Mononuclear cell (primary cell): ENCODE measurements at regions not wholly inside any gene's neighbourhood (a gene's known extent, or its start where the extent isn't known, plus 50 kb on each side); places are given as distances from the start of the nearest gene placed in this dataset.
"Not testable (repeated sequence)": the region's sequence is repeated elsewhere in the genome, so short reads cannot be mapped to it uniquely, and the experiment has no call there.

ENCODE experiments used
- H3K27me3 ChIP-seq: 2 replicates; pipeline ENCODE4 v1.6.0; 2011; ENCODE audit warnings: low read length, control low read depth; ENCODE audit not compliant: insufficient read depth
- H3K4me1 ChIP-seq: 2 replicates; pipeline ENCODE4 v1.5.1; 2011; ENCODE audit warnings: mild to moderate bottlenecking, low read length, control low read depth; ENCODE audit not compliant: insufficient read depth
- H3K4me3 ChIP-seq: 2 replicates; pipeline ENCODE4 v1.5.1; 2011; ENCODE audit warnings: mild to moderate bottlenecking, low read length, moderate library complexity
- H3K9me3 ChIP-seq: 2 replicates; pipeline ENCODE4 v1.5.1; 2011; ENCODE audit warnings: low read depth, mild to moderate bottlenecking, control low read depth, low read length

DNA sequence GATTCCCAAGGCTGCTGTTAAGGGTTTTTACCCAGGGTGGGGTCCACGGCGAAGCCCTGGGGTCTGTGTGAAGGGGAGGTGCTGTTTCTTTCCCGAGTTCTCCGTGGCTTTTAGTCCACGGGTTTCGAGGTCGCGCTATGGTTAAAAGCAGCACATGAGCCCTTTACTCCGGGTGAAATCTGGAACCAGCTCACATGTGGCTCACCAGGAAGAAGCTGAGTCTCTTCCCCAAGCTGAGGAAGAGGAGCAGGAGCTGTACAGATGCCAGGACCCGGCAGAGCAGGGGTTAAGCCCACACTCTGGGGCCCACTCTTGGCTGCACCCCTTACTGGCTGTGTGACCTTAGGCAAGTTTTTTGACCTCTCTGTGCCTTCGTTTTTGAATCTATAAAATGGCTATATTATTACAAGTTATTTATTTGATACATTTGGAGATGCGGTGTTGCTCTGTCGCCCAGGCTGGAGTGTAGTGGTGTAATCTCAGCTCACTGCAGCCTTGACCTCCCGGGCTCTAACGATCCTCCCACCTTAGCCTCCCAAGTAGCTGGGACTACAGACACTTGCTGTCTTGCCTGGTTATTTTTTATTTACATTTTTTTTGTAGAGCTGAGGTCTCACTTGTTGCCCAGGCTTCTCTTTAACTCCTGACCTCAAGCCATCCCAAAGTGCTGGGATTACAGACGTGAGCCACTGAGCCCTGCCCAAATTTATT lies 266.3 kb downstream of the AACS start:
- Histone ChIP-seq H3K9me3 (no peaks in the 10 kb centered on the region), H3K27me3 (peaks cover 20% of the 10 kb centered on the region), H3K4me3 (no peak overlapping the region), H3K4me1 (peaks cover 5% of the 10 kb centered on the region)

DNA sequence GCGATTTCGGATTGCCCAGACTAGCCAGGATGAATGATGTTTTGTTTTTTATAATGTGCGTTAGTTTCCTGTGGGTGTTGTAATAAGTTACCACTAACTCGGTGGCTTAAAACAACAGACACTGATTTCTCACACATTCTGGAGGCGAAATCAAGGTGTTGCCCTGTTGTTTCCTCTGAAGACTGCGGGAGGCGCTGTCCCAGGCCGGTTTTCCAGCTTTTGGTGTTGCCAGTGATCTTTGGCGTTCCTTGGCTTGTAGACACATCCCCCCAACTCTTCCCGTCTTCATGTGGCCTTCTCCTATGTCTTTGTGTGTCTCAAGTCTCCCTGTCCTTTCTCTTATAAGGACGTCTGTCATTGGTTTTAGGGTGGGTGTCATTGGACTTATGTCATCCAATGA lies 267.7 kb downstream of the AACS start:
- peaks cover 20% of the 10 kb centered on the region for H3K27me3 ChIP-seq
- no peaks in the 10 kb centered on the region for H3K9me3 ChIP-seq
- peaks cover 5% of the 10 kb centered on the region for H3K4me1 ChIP-seq
- H3K4me3 ChIP-seq: no peak overlapping the region

DNA sequence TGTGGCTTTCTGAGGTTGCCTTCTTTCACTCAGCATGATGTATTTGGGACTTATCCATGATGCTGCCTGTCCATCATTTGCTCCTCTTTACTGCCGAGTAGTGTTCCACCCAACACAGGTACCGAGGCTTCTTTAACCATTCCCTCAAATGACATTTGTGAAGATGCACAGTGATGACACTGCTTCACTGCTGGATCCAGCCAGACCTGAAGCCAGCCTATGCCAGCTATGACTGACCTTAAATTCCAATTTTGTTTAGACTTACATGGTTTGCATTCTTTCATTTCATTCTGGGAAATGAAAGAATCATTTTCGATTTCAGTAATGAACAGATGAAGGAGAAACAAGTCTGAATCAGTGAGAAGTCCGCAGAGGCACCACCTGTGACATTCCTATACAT lies 271.0 kb downstream of the AACS start:
- Histone ChIP-seq H3K27me3 (peaks cover 15% of the 10 kb centered on the region), H3K4me3 (no peak overlapping the region), H3K9me3 (no peaks in the 10 kb centered on the region), H3K4me1 (no peaks in the 10 kb centered on the region)

- Histone ChIP-seq H3K9me3 (no peaks in the 10 kb centered on the region), H3K4me3 (no peak overlapping the region), H3K27me3 (no peaks in the 10 kb centered on the region), H3K4me1 (no peaks in the 10 kb centered on the region)
Measured at GRCh38 chr12:125340791-125341190, 275.6 kb downstream of the AACS start.

DNA sequence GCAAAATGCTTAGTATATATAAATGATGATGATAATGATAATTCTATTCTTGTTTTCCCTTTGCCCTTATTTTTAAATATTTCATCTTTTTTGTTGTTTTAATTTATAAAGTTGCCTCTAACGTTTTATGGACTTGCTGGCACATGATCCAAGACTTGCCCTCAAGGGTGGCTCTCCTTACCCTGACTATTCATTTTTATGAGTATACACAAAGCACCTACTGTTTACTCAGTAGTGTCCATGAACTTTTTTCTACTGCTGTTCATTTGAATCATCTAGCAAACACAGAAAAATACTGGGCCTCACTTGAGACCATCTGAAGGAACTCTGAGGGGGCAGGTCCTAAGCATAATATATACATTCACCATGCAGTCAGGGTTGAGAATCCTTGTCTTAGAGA lies 276.2 kb downstream of the AACS start:
- no peak overlapping the region for H3K4me3 ChIP-seq
- no peaks in the 10 kb centered on the region for H3K27me3 ChIP-seq
- no peaks in the 10 kb centered on the region for H3K9me3 ChIP-seq
- no peaks in the 10 kb centered on the region for H3K4me1 ChIP-seq

GRCh38 chr12:125343649-125344048 lies 278.4 kb downstream of the AACS start:
- no peaks in the 10 kb centered on the region for H3K27me3 ChIP-seq
- H3K9me3 ChIP-seq: no peaks in the 10 kb centered on the region

GRCh38 chr12:125346362-125346761 lies 281.1 kb downstream of the AACS start:
- Histone ChIP-seq H3K9me3 (no peaks in the 10 kb centered on the region), H3K4me1 (no peaks in the 10 kb centered on the region), H3K4me3 (no peak overlapping the region), H3K27me3 (no peaks in the 10 kb centered on the region)

More at GRCh38 chr12:125343649-125344048, 278.4 kb downstream of the AACS start:
- Histone ChIP-seq H3K4me1 (no peaks in the 10 kb centered on the region), H3K4me3 (no peak overlapping the region)

GRCh38 chr12:125351788-125352187 lies 286.6 kb downstream of the AACS start:
- no peaks in the 10 kb centered on the region for H3K27me3 ChIP-seq
- H3K9me3 ChIP-seq: no peaks in the 10 kb centered on the region
- H3K4me3 ChIP-seq: no peak overlapping the region
- H3K4me1 ChIP-seq: no peaks in the 10 kb centered on the region

DNA sequence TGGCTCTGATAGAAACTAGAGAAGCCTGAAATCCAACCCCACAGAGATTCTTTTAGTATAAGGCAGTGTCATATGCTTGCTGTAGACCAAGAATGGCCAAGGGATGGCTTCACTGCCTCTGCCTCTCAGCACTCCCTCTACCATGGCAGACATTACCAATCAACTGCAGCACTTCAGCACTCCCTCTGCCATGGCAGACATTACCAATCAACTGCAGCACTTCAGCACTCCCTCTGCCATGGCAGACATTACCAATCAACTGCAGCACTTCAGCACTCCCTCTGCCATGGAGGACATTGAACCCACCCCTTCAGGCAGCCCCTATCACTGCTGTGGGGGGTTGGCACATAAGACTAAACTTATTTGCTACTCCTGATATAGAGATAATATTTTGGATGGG lies 287.8 kb downstream of the AACS start:
- H3K9me3 ChIP-seq, H3K4me1 ChIP-seq, H3K27me3 ChIP-seq, H3K4me3 ChIP-seq: not testable (repeated sequence)

DNA sequence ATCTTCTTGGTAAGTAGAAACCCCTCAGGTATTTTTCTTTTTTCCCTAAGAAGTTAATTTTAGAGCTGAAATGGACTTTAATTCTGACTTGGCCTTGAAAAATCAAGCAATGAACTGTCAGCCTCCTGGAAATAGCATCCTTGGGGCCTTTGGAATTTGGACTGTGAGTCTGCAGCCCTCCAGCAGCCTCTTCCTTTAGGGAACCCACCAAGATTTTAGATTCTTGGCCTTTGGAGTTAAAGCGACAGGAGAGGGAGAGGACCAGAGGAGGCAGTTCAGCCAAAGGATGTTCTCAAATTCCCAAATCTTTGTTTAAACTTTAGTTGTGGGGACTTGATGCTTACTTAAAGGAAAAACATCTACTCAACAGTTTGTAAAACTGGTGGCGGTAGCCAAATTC lies 288.6 kb downstream of the AACS start:
- Histone ChIP-seq H3K4me1 (no peaks in the 10 kb centered on the region), H3K4me3 (no peak overlapping the region), H3K27me3 (no peaks in the 10 kb centered on the region), H3K9me3 (no peaks in the 10 kb centered on the region)

GRCh38 chr12:125355614-125356013 lies 290.4 kb downstream of the AACS start:
- Histone ChIP-seq H3K27me3 (no peaks in the 10 kb centered on the region), H3K4me3 (no peak overlapping the region), H3K9me3 (no peaks in the 10 kb centered on the region), H3K4me1 (no peaks in the 10 kb centered on the region)

DNA sequence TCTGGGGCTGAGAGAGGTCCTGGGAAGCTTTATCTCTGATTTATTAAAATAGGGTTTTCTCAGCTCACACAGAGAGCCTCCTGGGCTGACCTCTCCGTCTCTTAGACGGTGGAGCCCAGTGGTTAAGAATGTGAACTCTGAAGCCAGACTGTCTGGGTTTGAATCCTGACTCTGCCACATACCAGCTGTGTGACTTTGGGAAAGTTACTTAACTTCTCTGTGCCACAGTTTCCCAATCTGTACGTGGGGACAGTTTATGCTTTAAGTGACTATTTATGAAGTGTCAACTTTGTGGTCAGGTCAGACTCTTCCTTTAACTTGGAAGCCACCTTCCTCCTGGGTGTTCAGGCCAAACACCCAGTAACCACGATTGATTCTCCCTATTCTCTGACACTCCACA lies 290.9 kb downstream of the AACS start:
- Histone ChIP-seq H3K4me3 (no peak overlapping the region), H3K4me1 (no peaks in the 10 kb centered on the region), H3K27me3 (no peaks in the 10 kb centered on the region), H3K9me3 (no peaks in the 10 kb centered on the region)

DNA sequence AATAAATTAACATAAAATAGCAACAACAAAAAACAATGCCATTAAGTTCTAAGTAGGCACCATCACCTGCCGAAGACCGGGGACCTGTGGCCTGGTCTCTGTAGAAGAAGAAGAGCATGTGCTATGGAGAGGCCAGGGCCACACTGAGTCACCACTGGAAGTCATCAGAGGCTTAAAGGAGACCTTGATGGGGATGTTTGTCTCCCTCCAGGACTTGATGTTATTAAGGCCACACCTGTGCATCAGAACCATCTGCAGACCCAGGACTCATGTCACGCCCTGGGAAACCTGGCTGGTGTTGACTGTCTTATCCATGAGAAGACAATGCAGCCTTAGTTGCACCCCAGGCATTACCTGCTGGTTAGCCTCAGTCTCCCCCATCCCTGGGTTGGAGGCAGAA lies 292.3 kb downstream of the AACS start:
- H3K4me3 ChIP-seq: no peak overlapping the region
- H3K4me1 ChIP-seq: no peaks in the 10 kb centered on the region
- no peaks in the 10 kb centered on the region for H3K9me3 ChIP-seq
- H3K27me3 ChIP-seq: no peaks in the 10 kb centered on the region

DNA sequence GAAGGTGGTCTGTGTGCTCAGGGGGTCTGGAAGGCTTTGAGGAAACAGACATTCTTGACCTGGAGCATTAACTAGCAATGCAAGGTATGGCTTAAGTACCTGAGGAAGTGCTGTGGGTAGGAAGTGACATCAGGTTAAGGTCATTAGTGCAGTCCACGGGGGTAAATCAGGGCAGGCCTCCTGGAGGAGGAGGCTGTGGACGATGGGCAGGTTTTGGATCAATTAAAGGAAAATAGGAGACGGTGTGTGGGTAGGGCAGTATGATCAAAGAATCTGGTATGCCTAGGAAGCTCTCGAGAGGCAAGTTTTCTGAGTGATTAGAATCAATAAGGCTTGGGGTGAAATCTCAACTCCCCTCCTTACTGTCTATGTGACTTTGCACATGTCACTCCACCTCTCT lies 295.3 kb downstream of the AACS start:
- H3K4me1 ChIP-seq: no peaks in the 10 kb centered on the region
- no peaks in the 10 kb centered on the region for H3K27me3 ChIP-seq
- H3K9me3 ChIP-seq: no peaks in the 10 kb centered on the region
- no peak overlapping the region for H3K4me3 ChIP-seq

DNA sequence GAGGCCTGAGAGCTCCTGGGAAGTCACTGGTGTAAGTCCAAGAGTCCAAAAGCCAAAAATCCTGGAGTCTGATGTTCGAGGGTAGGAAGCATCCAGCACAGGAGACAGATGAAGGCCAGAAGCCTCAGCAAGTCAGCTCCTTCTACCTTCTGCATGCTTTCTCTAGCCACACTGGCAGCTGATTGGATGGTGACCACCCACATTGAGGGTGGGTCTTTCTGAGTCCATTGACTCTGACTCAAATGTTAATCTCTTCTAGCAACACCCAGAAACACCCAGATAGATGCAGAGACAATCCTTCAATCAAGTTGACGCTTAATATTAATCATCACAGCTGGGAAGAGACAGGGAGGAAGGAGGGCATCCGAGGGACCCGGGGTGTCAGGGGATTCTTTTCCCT lies 305.8 kb downstream of the AACS start:
- Histone ChIP-seq H3K4me3 (no peak overlapping the region), H3K9me3 (no peaks in the 10 kb centered on the region), H3K27me3 (peaks cover 3% of the 10 kb centered on the region), H3K4me1 (no peaks in the 10 kb centered on the region)

GRCh38 chr12:125372085-125372484 lies 306.9 kb downstream of the AACS start:
- Histone ChIP-seq H3K27me3 (peaks cover 3% of the 10 kb centered on the region), H3K4me1 (no peaks in the 10 kb centered on the region), H3K9me3 (no peaks in the 10 kb centered on the region), H3K4me3 (no peak overlapping the region)
